Esophagus squamous epithelium (tissue), 5 donors: ENCODE measurements at regions not wholly inside any gene's neighbourhood (a gene's known extent, or its start where the extent isn't known, plus 50 kb on each side); places are given as distances from the start of the nearest gene placed in this dataset.

Source experiments
- DNase-seq: peaks from one replicate; lab custom pipeline; 2025; lab: John Stamatoyannopoulos, UW
- H3K27ac ChIP-seq, 4 donors: fragments of 200-600 bp; sonication (generic); one replicate each; pipeline ENCODE4 v1.5.1; 2016 to 2019; ENCODE audit warnings: mild to moderate bottlenecking in 1 of 4
- H3K27me3 ChIP-seq, 4 donors: fragments of 200-600 bp; sonication (generic); 1 replicate in 3 of 4; 2 replicates in 1 of 4; pipeline versions ENCODE4 v1.5.1 to v1.6.0; 2017 to 2021; ENCODE audit warnings: antibody characterized with exemption in 1 of 4
- H3K36me3 ChIP-seq, 3 donors: fragments of 200-600 bp; sonication (generic); one replicate each; pipeline ENCODE4 v1.5.1; 2016 to 2019
- H3K4me1 ChIP-seq, 3 donors: fragments of 200-600 bp; sonication (generic); one replicate each; pipeline ENCODE4 v1.5.1; 2017 to 2019
- H3K4me3 ChIP-seq, 4 donors: fragments of 200-600 bp; sonication (generic); 1 replicate in 3 of 4; 2 replicates in 1 of 4; pipeline ENCODE4 v1.5.1; 2016 to 2019; ENCODE audit warnings: mild to moderate bottlenecking in 2 of 4, moderate library complexity in 1 of 4
- H3K9me3 ChIP-seq, 3 donors: fragments of 200-600 bp; sonication (generic); one replicate each; pipeline ENCODE4 v1.5.1; 2016 to 2019
- CTCF ChIP-seq, 6 experiments: fragments of 450-650 bp in 4 of 6; fragments of 200-600 bp in 2 of 6; sonication (generic) in 2 of 6; IDR thresholded peaks; one replicate each; pipeline ENCODE4 v1.5.1; 2016 to 2019; ENCODE audit warnings: antibody characterized with exemption in 6 of 6, mild to moderate bottlenecking in 4 of 6, moderate library complexity in 4 of 6
- POLR2A ChIP-seq, 4 donors: fragments of 450-650 bp; IDR thresholded peaks; one replicate each; pipeline ENCODE4 v1.6.1; 2017; ENCODE audit warnings: antibody characterized with exemption in 4 of 4, mild to moderate bottlenecking in 4 of 4, moderate library complexity in 3 of 4
- WGBS, 2 donors: methylation state at CpG; one replicate each; pipeline ENCODE4 v1.1.5; 2018; 5-methylcytosine and 5-hydroxymethylcytosine counted together
- intact Hi-C: fragments of 100-400 bp; cut with DNase I; formaldehyde crosslinking; loops from one replicate; pipeline ENCODE4 v1.15.0; 2022
- donor health status: DM: yes; HTN: yes; CAD: no.

GRCh38 chr7:13159003-13159402 is 471.6 kb downstream of the ARL4A start:
- no peak for TF ChIP-seq CTCF (IDR thresholded peaks at IDR 0.05)
- no peak for TF ChIP-seq POLR2A (IDR thresholded peaks at IDR 0.05)
- 63 to 75% methylated on average over 1 of the region's 1 CpG for WGBS, 2 donors
- no peaks in the 10 kb centered on the region for H3K4me1 ChIP-seq
- no peaks in the 10 kb centered on the region for H3K9me3 ChIP-seq
- H3K27me3 ChIP-seq = no peaks in the 10 kb centered on the region
- H3K36me3 ChIP-seq = no peaks in the 10 kb centered on the region
- no peak overlapping the region for H3K4me3 ChIP-seq
- intact Hi-C loops = no loop called here
- DNase-seq = no peak
- H3K27ac ChIP-seq = no peak overlapping the region

GRCh38 chr7:13159467-13160184 is 472.2 kb downstream of the ARL4A start:
- H3K9me3 ChIP-seq = no peaks in the 10 kb centered on the region
- no peaks in the 10 kb centered on the region for H3K4me1 ChIP-seq
- 58 to 69% methylated on average over 2 of the region's 2 CpGs for WGBS, 2 donors
- no peaks in the 10 kb centered on the region for H3K36me3 ChIP-seq
- DNase-seq = no peak
- no peak for TF ChIP-seq POLR2A (IDR thresholded peaks at IDR 0.05)
- no peak overlapping the region for H3K4me3 ChIP-seq
- intact Hi-C loops = no loop called here
- H3K27me3 ChIP-seq = no peaks in the 10 kb centered on the region
- H3K27ac ChIP-seq = no peak overlapping the region

GRCh38 chr7:13161125-13161524 is 473.7 kb downstream of the ARL4A start:
- H3K36me3 ChIP-seq = no peaks in the 10 kb centered on the region
- intact Hi-C loops = no loop called here
- TF ChIP-seq POLR2A (IDR thresholded peaks at IDR 0.05) (no peak), CTCF (IDR thresholded peaks at IDR 0.05) (no peak)
- no peak overlapping the region for H3K27ac ChIP-seq
- no peaks in the 10 kb centered on the region for H3K4me1 ChIP-seq
- no peak for DNase-seq
- no peaks in the 10 kb centered on the region for H3K9me3 ChIP-seq
- no peak overlapping the region for H3K4me3 ChIP-seq
- H3K27me3 ChIP-seq = no peaks in the 10 kb centered on the region

DNA sequence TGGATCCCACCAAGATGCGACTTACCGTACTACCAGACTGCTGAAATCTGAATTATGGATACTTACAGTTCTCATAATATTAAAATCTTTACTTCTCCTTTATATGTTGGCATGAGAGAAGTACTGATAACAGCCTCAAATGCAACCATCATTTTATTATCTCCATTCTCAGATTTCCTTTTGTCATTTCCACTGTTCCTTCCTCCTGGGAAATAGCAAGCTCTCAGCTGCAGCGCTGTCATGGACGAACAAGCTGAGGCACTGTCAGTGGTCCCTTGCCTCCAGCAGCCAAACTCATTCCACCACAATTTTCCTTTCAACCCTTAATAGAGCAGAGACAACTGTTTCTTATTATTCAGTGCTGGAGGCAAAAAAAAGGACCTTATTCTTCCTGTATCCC is 478.4 kb downstream of the ARL4A start:
- no peak for DNase-seq
- no peaks in the 10 kb centered on the region for H3K27me3 ChIP-seq
- WGBS, 2 donors = 58 to 89% methylated on average over 4 of the region's 4 CpGs
- intact Hi-C loops = no loop called here
- no peaks in the 10 kb centered on the region for H3K36me3 ChIP-seq
- H3K9me3 ChIP-seq = no peaks in the 10 kb centered on the region
- no peaks in the 10 kb centered on the region for H3K4me1 ChIP-seq
- no peak overlapping the region for H3K27ac ChIP-seq
- H3K4me3 ChIP-seq = no peak overlapping the region
- no peak for TF ChIP-seq CTCF (IDR thresholded peaks at IDR 0.05)
- TF ChIP-seq POLR2A (IDR thresholded peaks at IDR 0.05) = no peak

GRCh38 chr7:13166801-13167200 is 479.4 kb downstream of the ARL4A start:
- H3K27me3 ChIP-seq = no peaks in the 10 kb centered on the region
- intact Hi-C loops = no loop called here
- WGBS, 2 donors = 76 to 90% methylated on average over 1 of the region's 1 CpG
- no peak overlapping the region for H3K4me3 ChIP-seq
- no peak for DNase-seq
- H3K4me1 ChIP-seq = no peaks in the 10 kb centered on the region
- no peak overlapping the region for H3K27ac ChIP-seq
- H3K36me3 ChIP-seq = no peaks in the 10 kb centered on the region
- TF ChIP-seq POLR2A (IDR thresholded peaks at IDR 0.05) = no peak
- no peak for TF ChIP-seq CTCF (IDR thresholded peaks at IDR 0.05)
- no peaks in the 10 kb centered on the region for H3K9me3 ChIP-seq

DNA sequence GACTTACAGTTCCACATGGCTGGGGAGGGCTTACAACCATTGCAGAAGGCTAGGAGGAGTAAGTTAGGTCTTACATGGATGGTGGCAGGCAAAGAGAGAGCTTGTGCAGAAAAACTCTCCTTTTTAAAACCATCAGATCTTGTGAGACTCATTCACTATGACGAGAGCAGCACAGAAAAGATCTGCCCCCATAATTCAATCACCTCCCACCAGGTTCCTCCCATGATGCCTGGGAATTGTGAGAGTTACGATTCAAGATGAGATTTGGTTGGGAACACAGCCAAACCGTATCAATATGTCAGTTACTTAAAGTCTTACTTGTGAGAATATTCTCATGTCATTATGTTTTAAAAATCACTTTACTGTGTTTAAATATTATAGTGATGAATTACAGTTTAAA is 481.9 kb downstream of the ARL4A start:
- Histone ChIP-seq H3K9me3 (no peaks in the 10 kb centered on the region), H3K4me3 (no peak overlapping the region), H3K27ac (no peak overlapping the region), H3K27me3 (no peaks in the 10 kb centered on the region), H3K36me3 (no peaks in the 10 kb centered on the region), H3K4me1 (no peaks in the 10 kb centered on the region)
- 58 to 78% methylated on average over 3 of the region's 3 CpGs for WGBS, 2 donors
- TF ChIP-seq POLR2A (IDR thresholded peaks at IDR 0.05) = no peak
- no peak for TF ChIP-seq CTCF (IDR thresholded peaks at IDR 0.05)
- DNase-seq = no peak
- intact Hi-C loops = no loop called here
